Dendritic cell treated with granulocyte-macrophage colony-stimulating factor and Interleukin-4, amounts not matched to agents 40 ng/mL and 50 ng/mL, for 4 days (primary cell): ENCODE measurements at regions not wholly inside any gene's neighbourhood (a gene's known extent, or its start where the extent isn't known, plus 50 kb on each side); places are given as distances from the start of the nearest gene placed in this dataset.
"Not testable (repeated sequence)": the region's sequence is repeated elsewhere in the genome, so short reads cannot be mapped to it uniquely, and the experiment has no call there.

ENCODE experiments used
- H3K27ac Mint-ChIP-seq: one replicate; pipeline ENCODE4 v1.8.0; 2022; ENCODE audit warnings: mild to moderate bottlenecking, mixed read lengths
- H3K27me3 Mint-ChIP-seq: one replicate; pipeline ENCODE4 v1.8.0; 2022; ENCODE audit warnings: mild to moderate bottlenecking, mixed read lengths
- H3K36me3 Mint-ChIP-seq: one replicate; pipeline ENCODE4 v1.8.0; 2022; ENCODE audit warnings: low read depth, mixed read lengths
- H3K4me1 Mint-ChIP-seq: one replicate; pipeline ENCODE4 v1.8.0; 2022; ENCODE audit warnings: low read depth, mixed read lengths
- H3K4me3 Mint-ChIP-seq: one replicate; pipeline ENCODE4 v1.8.0; 2022; ENCODE audit warnings: mild to moderate bottlenecking, moderate library complexity, mixed read lengths
- H3K9me3 Mint-ChIP-seq: one replicate; pipeline ENCODE4 v1.8.0; 2022; ENCODE audit warnings: mixed read lengths
- intact Hi-C: fragments of 100-400 bp; cut with micrococcal nuclease; formaldehyde crosslinking; loops from one replicate; pipeline ENCODE4 v1.15.0; 2022

DNA sequence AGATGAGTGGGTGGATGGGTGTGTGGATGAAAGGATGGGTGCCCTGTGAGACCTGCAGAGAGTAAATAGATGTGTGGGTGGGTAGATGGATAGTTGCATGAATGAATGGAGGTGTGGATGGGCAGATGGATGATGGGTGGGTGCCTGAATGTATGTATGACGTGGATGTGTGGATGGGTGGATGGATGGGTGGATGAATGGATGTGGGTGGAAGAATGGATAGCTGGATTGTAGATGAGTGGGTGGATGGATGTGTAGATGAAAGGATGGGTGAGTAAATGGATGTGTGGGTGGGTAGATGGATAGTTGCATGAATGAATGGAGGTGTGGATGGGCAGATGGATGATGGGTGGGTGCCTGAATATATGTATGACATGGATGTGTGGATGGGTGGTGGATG lies 374.7 kb downstream of the BRD1 start:
- intact Hi-C loops, H3K9me3 Mint-ChIP-seq, H3K36me3 Mint-ChIP-seq, H3K27ac Mint-ChIP-seq, H3K4me1 Mint-ChIP-seq, H3K4me3 Mint-ChIP-seq: not testable (repeated sequence)
- H3K27me3 Mint-ChIP-seq: peaks cover 29% of the 10 kb centered on the region

DNA sequence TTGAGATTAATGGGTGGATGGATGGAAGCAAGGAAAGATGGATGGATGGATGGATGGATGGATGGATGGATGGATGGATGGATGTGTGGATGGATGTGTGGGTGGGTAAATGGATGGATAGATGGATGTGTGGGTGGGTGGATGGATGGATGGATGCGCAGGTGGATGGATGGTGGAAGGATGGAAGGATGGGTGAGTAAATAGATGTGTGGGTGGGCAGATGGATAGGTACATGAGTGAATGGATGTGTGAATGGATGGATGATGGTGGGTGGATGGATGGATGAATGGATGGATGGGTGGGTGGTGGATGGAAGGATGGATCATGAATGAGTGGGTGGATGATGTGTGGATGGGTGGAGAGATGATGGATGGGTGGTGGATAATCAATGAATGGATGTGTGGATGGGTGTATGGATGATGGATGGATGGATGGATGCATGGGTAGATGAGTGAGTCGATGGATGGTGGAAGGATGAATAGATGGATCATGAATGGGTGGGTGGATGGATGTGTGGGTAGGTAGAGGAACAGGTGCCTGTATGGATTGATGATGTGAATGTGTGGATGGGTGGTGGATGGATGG lies 375.2 kb downstream of the BRD1 start:
- H3K4me3 Mint-ChIP-seq: no peak overlapping the region
- no peak overlapping the region for H3K27ac Mint-ChIP-seq
- H3K27me3 Mint-ChIP-seq: peaks cover 29% of the 10 kb centered on the region
- no peaks in the 10 kb centered on the region for H3K9me3 Mint-ChIP-seq
- H3K4me1 Mint-ChIP-seq: no peaks in the 10 kb centered on the region
- intact Hi-C loops: no loop called here
- no peaks in the 10 kb centered on the region for H3K36me3 Mint-ChIP-seq

- intact Hi-C loops: no loop called here
- H3K4me3 Mint-ChIP-seq: no peak overlapping the region
- no peaks in the 10 kb centered on the region for H3K9me3 Mint-ChIP-seq
- H3K27me3 Mint-ChIP-seq: peaks cover 29% of the 10 kb centered on the region
- no peaks in the 10 kb centered on the region for H3K4me1 Mint-ChIP-seq
- H3K36me3 Mint-ChIP-seq: no peaks in the 10 kb centered on the region
- no peak overlapping the region for H3K27ac Mint-ChIP-seq
These were observed 376.4 kb downstream of the BRD1 start for GRCh38 chr22:49451070-49451840.

- Mint-ChIP-seq H3K36me3 (no peaks in the 10 kb centered on the region), H3K9me3 (no peaks in the 10 kb centered on the region), H3K27me3 (peaks cover 29% of the 10 kb centered on the region), H3K4me1 (no peaks in the 10 kb centered on the region), H3K27ac (no peak overlapping the region), H3K4me3 (no peak overlapping the region)
- intact Hi-C loops: no loop called here
These were observed 377.2 kb downstream of the BRD1 start for GRCh38 chr22:49450498-49450897.

- Mint-ChIP-seq H3K27ac (no peak overlapping the region), H3K27me3 (peaks cover 29% of the 10 kb centered on the region), H3K4me3 (no peak overlapping the region), H3K9me3 (no peaks in the 10 kb centered on the region), H3K4me1 (no peaks in the 10 kb centered on the region), H3K36me3 (no peaks in the 10 kb centered on the region)
- intact Hi-C loops: no loop called here
These were observed 377.7 kb downstream of the BRD1 start for GRCh38 chr22:49449811-49450446.

DNA sequence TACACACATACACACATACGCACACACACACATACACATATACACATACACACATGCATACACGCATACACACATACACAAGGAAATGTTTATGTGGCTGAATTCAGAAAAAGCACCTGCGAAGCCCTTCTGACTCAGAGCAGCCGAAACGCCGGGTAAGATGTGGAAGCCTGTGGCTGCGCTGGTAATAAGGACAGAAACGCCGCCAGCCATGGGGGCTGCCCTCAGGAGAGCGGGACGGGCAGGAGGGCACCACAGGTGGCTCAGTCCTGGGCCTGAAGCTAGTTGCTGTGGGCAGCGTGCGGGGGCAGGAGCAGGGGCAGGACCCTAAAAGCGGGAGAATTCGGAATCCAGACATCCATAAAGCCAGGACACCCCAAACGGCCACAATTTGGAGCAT lies 378.3 kb downstream of the BRD1 start:
- Mint-ChIP-seq H3K27me3 (peaks cover 29% of the 10 kb centered on the region), H3K9me3 (no peaks in the 10 kb centered on the region), H3K4me1 (no peaks in the 10 kb centered on the region), H3K4me3 (no peak overlapping the region), H3K27ac (no peak overlapping the region), H3K36me3 (no peaks in the 10 kb centered on the region)
- intact Hi-C loops: no loop called here

DNA sequence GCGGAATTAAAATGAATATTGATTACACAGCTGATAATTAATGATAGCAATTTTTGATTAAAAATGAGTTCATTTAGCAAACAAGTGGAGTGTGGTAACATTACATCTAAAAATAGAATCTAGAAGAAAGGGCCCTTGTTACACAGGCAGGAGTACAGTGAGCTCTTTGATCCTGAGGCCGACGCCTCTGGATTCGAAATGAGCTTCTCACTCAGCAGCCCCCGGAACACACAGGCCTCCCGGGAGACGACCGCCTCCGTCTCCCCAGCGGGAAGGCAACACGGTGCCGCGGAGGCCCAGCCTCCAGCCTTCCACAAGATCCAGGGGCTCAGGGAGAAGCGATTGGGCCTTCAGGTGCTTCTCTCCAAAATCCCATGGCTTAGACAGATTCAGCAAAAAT lies 379.1 kb downstream of the BRD1 start:
- Mint-ChIP-seq H3K36me3 (no peaks in the 10 kb centered on the region), H3K4me3 (no peak overlapping the region), H3K4me1 (no peaks in the 10 kb centered on the region), H3K27ac (no peak overlapping the region), H3K27me3 (peaks cover 27% of the 10 kb centered on the region), H3K9me3 (no peaks in the 10 kb centered on the region)
- intact Hi-C loops: no loop called here

GRCh38 chr22:49447837-49448236 lies 379.8 kb downstream of the BRD1 start:
- H3K36me3 Mint-ChIP-seq: no peaks in the 10 kb centered on the region

GRCh38 chr22:49446759-49447710 lies 380.6 kb downstream of the BRD1 start:
- no peaks in the 10 kb centered on the region for H3K36me3 Mint-ChIP-seq
- intact Hi-C loops: no loop called here
- peaks cover 29% of the 10 kb centered on the region for H3K27me3 Mint-ChIP-seq
- no peaks in the 10 kb centered on the region for H3K4me1 Mint-ChIP-seq
- H3K9me3 Mint-ChIP-seq: no peaks in the 10 kb centered on the region
- H3K27ac Mint-ChIP-seq: no peak overlapping the region
- no peak overlapping the region for H3K4me3 Mint-ChIP-seq

More at GRCh38 chr22:49447837-49448236, 379.8 kb downstream of the BRD1 start:
- Mint-ChIP-seq H3K27ac (no peak overlapping the region), H3K9me3 (no peaks in the 10 kb centered on the region), H3K4me1 (no peaks in the 10 kb centered on the region), H3K27me3 (peaks cover 27% of the 10 kb centered on the region), H3K4me3 (no peak overlapping the region)
- intact Hi-C loops: no loop called here

GRCh38 chr22:49446145-49446758 lies 381.4 kb downstream of the BRD1 start:
- Mint-ChIP-seq H3K4me1 (no peaks in the 10 kb centered on the region), H3K4me3 (no peak overlapping the region), H3K36me3 (no peaks in the 10 kb centered on the region), H3K9me3 (no peaks in the 10 kb centered on the region), H3K27me3 (peaks cover 29% of the 10 kb centered on the region), H3K27ac (no peak overlapping the region)
- intact Hi-C loops: no loop called here

DNA sequence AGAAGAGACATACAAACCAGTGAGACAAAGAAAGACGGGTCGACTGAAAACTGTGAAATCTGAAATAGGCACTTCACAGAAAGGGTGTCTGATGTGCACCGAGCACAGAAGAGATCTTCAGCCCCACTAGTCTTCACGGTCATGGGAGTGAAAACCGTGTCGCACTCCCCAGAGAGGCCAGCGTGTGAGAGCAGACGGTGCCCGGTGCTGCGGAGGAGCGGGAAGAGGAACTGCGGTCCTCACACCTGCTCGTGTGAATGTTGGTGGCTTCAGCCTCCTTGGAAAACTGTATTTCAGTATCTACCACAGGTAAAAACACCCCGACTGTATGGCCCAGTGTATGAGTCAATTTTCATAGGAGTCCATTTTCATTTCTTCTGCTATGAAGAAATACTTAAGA lies 382.9 kb downstream of the BRD1 start:
- no peak overlapping the region for H3K4me3 Mint-ChIP-seq
- peaks cover 14% of the 10 kb centered on the region for H3K27me3 Mint-ChIP-seq
- intact Hi-C loops: no loop called here
- no peaks in the 10 kb centered on the region for H3K4me1 Mint-ChIP-seq
- no peak overlapping the region for H3K27ac Mint-ChIP-seq
- no peaks in the 10 kb centered on the region for H3K36me3 Mint-ChIP-seq
- no peaks in the 10 kb centered on the region for H3K9me3 Mint-ChIP-seq

DNA sequence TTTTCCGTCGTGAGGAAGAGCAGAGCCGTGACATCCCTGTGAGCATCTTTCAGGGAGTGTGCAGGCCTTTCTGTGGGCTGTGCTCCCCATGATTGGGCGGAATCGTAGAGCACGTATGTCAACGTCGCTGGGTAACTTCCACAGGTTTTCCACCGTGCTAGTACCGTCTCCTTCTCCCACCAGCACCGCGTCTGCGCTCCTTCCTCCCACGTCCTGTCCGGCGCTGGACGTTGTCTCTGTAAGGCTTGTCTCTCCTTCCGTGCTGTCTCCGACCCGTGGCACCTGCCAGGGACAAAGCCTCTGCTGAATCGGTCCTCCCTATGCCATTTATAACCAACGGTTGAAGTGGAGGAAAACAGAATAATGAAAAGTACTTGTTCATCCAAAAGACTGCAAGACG lies 386.7 kb downstream of the BRD1 start:
- Mint-ChIP-seq H3K9me3 (no peaks in the 10 kb centered on the region), H3K4me1 (no peaks in the 10 kb centered on the region), H3K4me3 (no peak overlapping the region), H3K27me3 (peaks cover 10% of the 10 kb centered on the region), H3K36me3 (no peaks in the 10 kb centered on the region), H3K27ac (no peak overlapping the region)
- intact Hi-C loops: no loop called here

DNA sequence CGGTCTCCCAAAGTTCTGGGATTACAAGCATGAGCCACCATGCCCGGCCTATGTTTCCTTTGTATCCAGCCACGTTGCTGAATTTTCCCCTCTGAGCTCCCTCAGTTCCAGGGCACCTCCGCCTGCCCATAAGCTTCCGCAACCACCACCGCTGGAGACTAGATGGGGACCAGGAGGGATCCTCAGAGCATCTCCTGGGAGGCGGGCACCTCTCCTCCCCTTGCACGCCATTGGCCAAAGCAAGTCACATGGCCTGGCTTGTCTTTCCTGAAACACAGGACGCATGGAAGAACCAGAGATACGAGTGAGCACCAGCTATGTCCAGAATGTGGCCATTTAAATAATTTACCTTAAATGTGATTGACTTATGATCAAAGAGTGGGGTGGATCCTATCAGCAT lies 388.3 kb downstream of the BRD1 start:
- no peaks in the 10 kb centered on the region for H3K36me3 Mint-ChIP-seq
- no peak overlapping the region for H3K27ac Mint-ChIP-seq
- intact Hi-C loops: no loop called here
- peaks cover 20% of the 10 kb centered on the region for H3K27me3 Mint-ChIP-seq
- no peaks in the 10 kb centered on the region for H3K4me1 Mint-ChIP-seq
- no peaks in the 10 kb centered on the region for H3K9me3 Mint-ChIP-seq
- H3K4me3 Mint-ChIP-seq: no peak overlapping the region
